Mammary epithelial cell (primary cell): ENCODE measurements at regions not wholly inside any gene's neighbourhood (a gene's known extent, or its start where the extent isn't known, plus 50 kb on each side); places are given as distances from the start of the nearest gene placed in this dataset.

ENCODE experiments used
- EZH2 ChIP-seq: IDR thresholded peaks from 2 replicates; pipeline ENCODE4 v1.6.1; 2012; ENCODE audit warnings: low read length, inconsistent platforms, borderline replicate concordance
- TF ChIP-seq, protein P1 (sequence below), 2 donors: IDR thresholded peaks in 1 of 2; conservative IDR thresholded peaks in 1 of 2; 2 replicates each; pipeline ENCODE4 v1.5.1; 2011 to 2012; ENCODE audit warnings: inconsistent platforms in 2 of 2, low read length in 2 of 2, mild to moderate bottlenecking in 2 of 2, control low read depth in 1 of 2, low read depth in 1 of 2; ENCODE audit not compliant: insufficient read depth in 1 of 2; ENCODE audit errors: extremely low read depth in 1 of 2

DNA sequence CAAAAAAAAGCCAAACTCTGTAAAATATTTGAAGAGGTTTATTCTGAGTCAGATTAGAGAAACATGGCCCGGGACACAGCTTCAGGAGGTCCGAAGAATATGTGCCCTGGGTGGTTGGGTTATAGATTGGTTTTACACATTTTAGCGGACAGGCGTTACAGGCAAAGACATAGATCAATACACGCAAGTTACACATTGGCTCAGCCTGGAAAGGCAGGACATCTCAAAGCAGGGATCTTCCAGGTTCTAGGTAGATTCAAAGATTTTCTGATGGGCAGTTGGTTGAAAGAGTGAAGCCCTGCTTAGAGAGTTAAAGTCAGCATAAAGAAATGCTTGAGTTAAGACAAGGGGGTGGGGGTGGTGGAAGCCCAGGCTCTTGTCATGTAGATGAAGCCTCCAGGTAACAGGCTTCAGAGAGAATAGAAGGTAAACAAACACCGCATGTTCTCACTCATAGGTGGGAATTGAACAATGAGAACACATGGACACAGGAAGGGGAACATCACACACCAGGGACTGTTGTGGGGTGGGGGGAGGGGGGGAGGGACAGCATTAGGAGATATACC is 464.3 kb upstream of the ADARB2 start:
- TF ChIP-seq, protein P1, sequence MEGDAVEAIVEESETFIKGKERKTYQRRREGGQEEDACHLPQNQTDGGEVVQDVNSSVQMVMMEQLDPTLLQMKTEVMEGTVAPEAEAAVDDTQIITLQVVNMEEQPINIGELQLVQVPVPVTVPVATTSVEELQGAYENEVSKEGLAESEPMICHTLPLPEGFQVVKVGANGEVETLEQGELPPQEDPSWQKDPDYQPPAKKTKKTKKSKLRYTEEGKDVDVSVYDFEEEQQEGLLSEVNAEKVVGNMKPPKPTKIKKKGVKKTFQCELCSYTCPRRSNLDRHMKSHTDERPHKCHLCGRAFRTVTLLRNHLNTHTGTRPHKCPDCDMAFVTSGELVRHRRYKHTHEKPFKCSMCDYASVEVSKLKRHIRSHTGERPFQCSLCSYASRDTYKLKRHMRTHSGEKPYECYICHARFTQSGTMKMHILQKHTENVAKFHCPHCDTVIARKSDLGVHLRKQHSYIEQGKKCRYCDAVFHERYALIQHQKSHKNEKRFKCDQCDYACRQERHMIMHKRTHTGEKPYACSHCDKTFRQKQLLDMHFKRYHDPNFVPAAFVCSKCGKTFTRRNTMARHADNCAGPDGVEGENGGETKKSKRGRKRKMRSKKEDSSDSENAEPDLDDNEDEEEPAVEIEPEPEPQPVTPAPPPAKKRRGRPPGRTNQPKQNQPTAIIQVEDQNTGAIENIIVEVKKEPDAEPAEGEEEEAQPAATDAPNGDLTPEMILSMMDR (conservative IDR thresholded peaks at IDR 0.05 in 1 of 2, IDR thresholded peaks at IDR 0.05 in 1 of 2; ENCODE audit: extremely low read depth in 1 of 2, insufficient read depth in 1 of 2, low read depth in 1 of 2, low read length in 2 of 2), result no peak
- TF ChIP-seq EZH2, result no peak
